PC-3 (cell line): ENCODE measurements at regions not wholly inside any gene's neighbourhood (a gene's known extent, or its start where the extent isn't known, plus 50 kb on each side); places are given as distances from the start of the nearest gene placed in this dataset.
"Not testable (repeated sequence)": the region's sequence is repeated elsewhere in the genome, so short reads cannot be mapped to it uniquely, and the experiment has no call there.

Experiments
- ATAC-seq: fragments of 200-7000 bp; cut with Tn5 transposase; 2 replicates; pipeline ENCODE4 v1.9.1; 2020; ENCODE audit warnings: mild to moderate bottlenecking, moderate library complexity
- BruUV-seq: library from RNA; stranded (reverse); fragments of 400-500 nt; replicated peaks from 2 replicates; lab custom pipeline; 2021; lab: Mats Ljungman, UMichigan
- CTCF ChIA-PET: fragments of 300-600 bp; sonication (Branson Sonifier 250); formaldehyde crosslinking; loops from one replicate; lab custom pipeline; 2022; ENCODE audit warnings: antibody characterized with exemption; lab: Charles Lee
- POLR2A ChIA-PET: fragments of 300-600 bp; sonication (Branson Sonifier 250); formaldehyde crosslinking; loops from one replicate; lab custom pipeline; 2022; ENCODE audit warnings: antibody characterized with exemption; ENCODE audit not compliant: unreplicated experiment; lab: Charles Lee
- DNase-seq: peaks from one replicate; pipeline ENCODE4 v3.0.0-alpha.2; 2015
- H2AFZ ChIP-seq: fragments of 300-600 bp; sonication (generic); 2 replicates; pipeline ENCODE4 v1.6.0; 2016; ENCODE audit warnings: antibody characterized with exemption, low read length
- H3F3A ChIP-seq: fragments of 300-600 bp; sonication (generic); one replicate; pipeline ENCODE4 v1.6.0; 2017; ENCODE audit warnings: antibody characterized with exemption, low read length, control low read depth, mild to moderate bottlenecking; ENCODE audit not compliant: unreplicated experiment
- H3K27ac ChIP-seq: fragments of 300-600 bp; sonication (generic); 2 replicates; pipeline ENCODE4 v1.5.1; 2016; ENCODE audit warnings: mild to moderate bottlenecking, low read length
- H3K27me3 ChIP-seq: fragments of 300-600 bp; sonication (generic); 2 replicates; pipeline ENCODE4 v1.6.1; 2016; ENCODE audit warnings: low read length, mixed read lengths
- H3K36me3 ChIP-seq: fragments of 300-600 bp; sonication (generic); 2 replicates; pipeline ENCODE4 v1.6.1; 2016; ENCODE audit warnings: low read depth, mixed run types, low read length, mixed read lengths
- H3K4me1 ChIP-seq: fragments of 300-600 bp; sonication (generic); 2 replicates; pipeline ENCODE4 v1.5.1; 2016; ENCODE audit warnings: low read length; ENCODE audit not compliant: insufficient read depth
- H3K4me2 ChIP-seq: fragments of 300-600 bp; sonication (generic); 2 replicates; pipeline ENCODE4 v1.6.0; 2016; ENCODE audit warnings: low read length
- H3K4me3 ChIP-seq: fragments of 300-600 bp; sonication (generic); 2 replicates; pipeline ENCODE4 v1.5.1; 2016; ENCODE audit warnings: mild to moderate bottlenecking, low read length, mixed read lengths
- H3K79me2 ChIP-seq: fragments of 300-600 bp; sonication (generic); 2 replicates; pipeline ENCODE4 v1.6.1; 2017; ENCODE audit warnings: low read length, mixed read lengths
- H3K9ac ChIP-seq: fragments of 300-600 bp; sonication (generic); 2 replicates; pipeline ENCODE4 v1.6.0; 2016; ENCODE audit warnings: mild to moderate bottlenecking, low read length
- H3K9me2 ChIP-seq: fragments of 300-600 bp; sonication (generic); replicated peaks from 2 replicates; pipeline ENCODE4 v1.6.1; 2016; ENCODE audit warnings: mixed run types, low read length, mixed read lengths
- H3K9me3 ChIP-seq: fragments of 300-600 bp; sonication (generic); 2 replicates; pipeline ENCODE4 v1.6.1; 2016; ENCODE audit warnings: low read length, mixed read lengths
- H4K20me1 ChIP-seq: fragments of 300-600 bp; sonication (generic); 2 replicates; pipeline ENCODE4 v1.6.1; 2016; ENCODE audit warnings: low read length, mixed read lengths
- EZH2 ChIP-seq: fragments of 300-600 bp; sonication (generic); IDR thresholded peaks from one replicate; pipeline ENCODE4 v1.6.1; 2017; ENCODE audit warnings: antibody characterized with exemption, mild to moderate bottlenecking, low read length; ENCODE audit not compliant: unreplicated experiment
- EZH2phosphoT487 ChIP-seq: fragments of 300-600 bp; sonication (generic); IDR thresholded peaks from 2 replicates; pipeline ENCODE4 v1.6.1; 2018; ENCODE audit warnings: mild to moderate bottlenecking, antibody characterized with exemption, low read length, borderline replicate concordance
- intact Hi-C: fragments of 100-400 bp; cut with micrococcal nuclease; formaldehyde crosslinking; loops from 2 replicates; pipeline ENCODE4 v1.9.0; 2023
- TF ChIP-seq, protein P1 (sequence below): fragments of 300-600 bp; sonication (generic); conservative IDR thresholded peaks from 2 replicates; pipeline ENCODE4 v1.5.1; 2017; ENCODE audit warnings: antibody characterized with exemption, low read depth, mild to moderate bottlenecking, low read length

DNA sequence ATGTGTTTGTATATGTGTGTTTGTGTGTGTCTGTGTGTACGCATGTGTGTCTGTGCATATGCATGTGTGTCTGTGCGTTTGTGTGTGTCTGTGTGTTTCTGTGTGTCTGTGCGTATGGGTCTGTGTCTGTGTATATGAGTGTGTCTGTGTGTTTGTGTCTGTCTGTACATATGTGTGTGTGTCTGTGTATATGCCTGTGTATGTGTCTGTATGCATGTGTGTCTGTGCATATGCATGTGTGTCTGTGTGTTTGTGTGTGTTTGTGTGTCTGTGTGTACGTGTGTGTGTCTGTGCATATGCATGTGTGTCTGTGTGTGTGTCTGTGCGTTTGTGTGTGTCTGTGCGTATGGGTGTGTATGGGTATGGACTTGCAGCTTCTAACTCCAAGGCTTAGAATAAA is 174.0 kb upstream of the NOX3 start:
- DNase-seq (no peak), ATAC-seq (no peak)
- BruUV-seq: no TSS peak
- H3K79me2 ChIP-seq: no peaks in the 10 kb centered on the region
- no peaks in the 10 kb centered on the region for H3K27me3 ChIP-seq
- H3K4me1 ChIP-seq: peaks cover 14% of the 10 kb centered on the region
- no peak overlapping the region for H2AFZ ChIP-seq
- no peaks in the 10 kb centered on the region for H3K9me2 ChIP-seq
- H3K9ac ChIP-seq: no peak overlapping the region
- no peak overlapping the region for H3K4me2 ChIP-seq
- no peak overlapping the region for H3K4me3 ChIP-seq
- no peaks in the 10 kb centered on the region for H4K20me1 ChIP-seq
- TF ChIP-seq EZH2: no peak
- TF ChIP-seq, protein P1, sequence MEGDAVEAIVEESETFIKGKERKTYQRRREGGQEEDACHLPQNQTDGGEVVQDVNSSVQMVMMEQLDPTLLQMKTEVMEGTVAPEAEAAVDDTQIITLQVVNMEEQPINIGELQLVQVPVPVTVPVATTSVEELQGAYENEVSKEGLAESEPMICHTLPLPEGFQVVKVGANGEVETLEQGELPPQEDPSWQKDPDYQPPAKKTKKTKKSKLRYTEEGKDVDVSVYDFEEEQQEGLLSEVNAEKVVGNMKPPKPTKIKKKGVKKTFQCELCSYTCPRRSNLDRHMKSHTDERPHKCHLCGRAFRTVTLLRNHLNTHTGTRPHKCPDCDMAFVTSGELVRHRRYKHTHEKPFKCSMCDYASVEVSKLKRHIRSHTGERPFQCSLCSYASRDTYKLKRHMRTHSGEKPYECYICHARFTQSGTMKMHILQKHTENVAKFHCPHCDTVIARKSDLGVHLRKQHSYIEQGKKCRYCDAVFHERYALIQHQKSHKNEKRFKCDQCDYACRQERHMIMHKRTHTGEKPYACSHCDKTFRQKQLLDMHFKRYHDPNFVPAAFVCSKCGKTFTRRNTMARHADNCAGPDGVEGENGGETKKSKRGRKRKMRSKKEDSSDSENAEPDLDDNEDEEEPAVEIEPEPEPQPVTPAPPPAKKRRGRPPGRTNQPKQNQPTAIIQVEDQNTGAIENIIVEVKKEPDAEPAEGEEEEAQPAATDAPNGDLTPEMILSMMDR: no peak
- intact Hi-C loops: no loop called here
- no peaks in the 10 kb centered on the region for H3F3A ChIP-seq
- H3K9me3 ChIP-seq: no peaks in the 10 kb centered on the region
- ChIA-PET CTCF (no interaction called here), POLR2A (no interaction called here)
- no peak overlapping the region for H3K27ac ChIP-seq
- H3K36me3 ChIP-seq: no peaks in the 10 kb centered on the region

DNA sequence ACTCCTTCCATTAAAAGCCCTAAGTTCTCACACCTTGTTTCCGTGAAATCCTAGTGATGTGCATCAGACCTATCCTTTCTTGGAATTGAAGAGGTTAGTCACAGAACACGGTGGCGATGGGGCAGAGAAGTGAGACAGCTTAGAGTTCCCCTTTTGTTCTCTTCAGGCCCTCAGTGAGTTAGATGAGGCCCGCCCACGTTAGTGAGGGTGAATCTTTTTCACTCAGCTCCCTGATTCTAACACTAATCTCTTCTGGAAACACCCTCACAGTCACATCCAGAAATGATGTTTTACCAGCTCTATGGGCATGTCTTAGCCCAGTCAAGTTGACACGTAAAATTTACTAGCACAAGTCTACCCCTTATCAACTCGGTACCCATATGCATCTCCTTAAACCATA is 172.7 kb upstream of the NOX3 start:
- intact Hi-C loops: no loop called here
- H3K27me3 ChIP-seq: no peaks in the 10 kb centered on the region
- H4K20me1 ChIP-seq: no peaks in the 10 kb centered on the region
- POLR2A ChIA-PET: no interaction called here
- DNase-seq: no peak
- H3K4me2 ChIP-seq: no peak overlapping the region
- H3K4me3 ChIP-seq: no peak overlapping the region
- TF ChIP-seq EZH2phosphoT487: no peak
- TF ChIP-seq, protein P1: no peak
- TF ChIP-seq EZH2: no peak
- CTCF ChIA-PET: no interaction called here
- ATAC-seq: no peak
- peaks cover 14% of the 10 kb centered on the region for H3K4me1 ChIP-seq
- H3K9me3 ChIP-seq: no peaks in the 10 kb centered on the region
- no TSS peak for BruUV-seq
- no peak overlapping the region for H2AFZ ChIP-seq
- H3F3A ChIP-seq: no peaks in the 10 kb centered on the region
- no peaks in the 10 kb centered on the region for H3K9me2 ChIP-seq
- H3K9ac ChIP-seq: no peak overlapping the region
- no peaks in the 10 kb centered on the region for H3K36me3 ChIP-seq
- no peaks in the 10 kb centered on the region for H3K79me2 ChIP-seq
- H3K27ac ChIP-seq: no peak overlapping the region

DNA sequence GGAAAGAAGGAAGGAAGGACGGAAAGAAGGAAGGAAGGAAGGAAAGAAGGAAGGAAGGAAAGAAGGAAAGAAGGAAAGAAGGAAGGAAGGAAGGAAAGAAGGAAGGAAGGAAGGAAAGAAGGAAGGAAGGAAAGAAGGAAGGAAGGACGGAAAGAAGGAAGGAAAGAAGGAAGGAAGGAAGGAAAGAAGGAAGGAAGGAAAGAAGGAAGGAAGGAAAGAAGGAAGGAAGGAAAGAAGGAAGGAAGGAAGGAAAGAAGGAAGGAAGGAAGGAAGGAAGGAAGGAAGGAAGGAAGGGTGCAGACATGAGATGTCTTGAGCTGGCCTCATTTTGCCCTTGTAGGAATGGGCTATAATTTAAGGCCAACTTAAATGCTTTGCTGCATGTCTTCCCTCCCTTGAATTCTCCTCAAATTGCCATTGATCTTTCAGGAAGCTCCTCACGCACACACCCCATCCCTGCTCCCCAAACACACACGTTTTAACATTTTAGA is 172.1 kb upstream of the NOX3 start:
- H3K27ac ChIP-seq, H3K79me2 ChIP-seq, intact Hi-C loops, ATAC-seq, BruUV-seq, H4K20me1 ChIP-seq, CTCF ChIA-PET, H3K9me2 ChIP-seq, H3K9ac ChIP-seq, DNase-seq, H3K4me3 ChIP-seq, H2AFZ ChIP-seq, H3K4me2 ChIP-seq, H3K27me3 ChIP-seq, H3K36me3 ChIP-seq, H3K9me3 ChIP-seq, H3F3A ChIP-seq, POLR2A ChIA-PET: not testable (repeated sequence)
- H3K4me1 ChIP-seq: peaks cover 14% of the 10 kb centered on the region
